Germinal center (tissue), 1 donor: ENCODE measurements at regions not wholly inside any gene's neighbourhood (a gene's known extent, or its start where the extent isn't known, plus 50 kb on each side); places are given as distances from the start of the nearest gene placed in this dataset.
"Not testable (repeated sequence)": the region's sequence is repeated elsewhere in the genome, so short reads cannot be mapped to it uniquely, and the experiment has no call there.

Source experiments
- DNase-seq: peaks from one replicate; pipeline ENCODE4 v3.0.0; 2012; ENCODE audit warnings: mixed read lengths, low spot score

GRCh38 chr20:17873410-17874270 is 95.0 kb downstream of the SNX5 start:
- no peak for DNase-seq

GRCh38 chr20:17872959-17873358 is 95.6 kb downstream of the SNX5 start:
- no peak for DNase-seq

GRCh38 chr20:17872434-17872833 is 96.2 kb downstream of the SNX5 start:
- no peak for DNase-seq

- no peak for DNase-seq
Measured at GRCh38 chr20:17871886-17872285, 96.7 kb downstream of the SNX5 start.

- no peak for DNase-seq
Measured at GRCh38 chr20:17871181-17871580, 97.4 kb downstream of the SNX5 start.

GRCh38 chr20:17870086-17870740 is 98.4 kb downstream of the SNX5 start:
- no peak for DNase-seq

- DNase-seq, result no peak
Measured at GRCh38 chr20:17869295-17869994, 99.1 kb downstream of the SNX5 start.

- no peak for DNase-seq
Measured at GRCh38 chr20:17868700-17869231, 99.8 kb downstream of the SNX5 start.

GRCh38 chr20:17868151-17868550 is 100.4 kb downstream of the SNX5 start:
- DNase-seq, result no peak

GRCh38 chr20:17867131-17867925 is 101.3 kb downstream of the SNX5 start:
- no peak for DNase-seq

- DNase-seq, result no peak
Measured at GRCh38 chr20:17866234-17867001, 102.2 kb downstream of the SNX5 start.

GRCh38 chr20:17863577-17864292 is 104.9 kb downstream of the SNX5 start:
- DNase-seq, result no peak

GRCh38 chr20:17863209-17863576 is 105.4 kb downstream of the SNX5 start:
- no peak for DNase-seq

GRCh38 chr20:17862171-17862570 is 106.4 kb downstream of the SNX5 start:
- no peak for DNase-seq

GRCh38 chr20:17861620-17862019 is 107.0 kb downstream of the SNX5 start:
- not testable (repeated sequence) for DNase-seq

GRCh38 chr20:17860301-17861197 is 108.0 kb downstream of the SNX5 start:
- no peak for DNase-seq

GRCh38 chr20:17859616-17860232 is 108.9 kb downstream of the SNX5 start:
- DNase-seq, result no peak

GRCh38 chr20:17859002-17859615 is 109.5 kb downstream of the SNX5 start:
- no peak for DNase-seq
